ENCODE measurements at regions not wholly inside any gene's neighbourhood (a gene's known extent, or its start where the extent isn't known, plus 50 kb on each side); places are given as distances from the start of the nearest gene placed in this dataset.
"Not testable (repeated sequence)": the region's sequence is repeated elsewhere in the genome, so short reads cannot be mapped to it uniquely, and the experiment has no call there.

GRCh38 chr4:73329300-73329699, 70.7 kb upstream of the ANKRD17 start:
- DNase-seq: no peak
- H3K4me3 Mint-ChIP-seq: no peak overlapping the region
- H3K4me1 Mint-ChIP-seq: no peaks in the 10 kb centered on the region
- H3K36me3 ChIP-seq (ENCODE audit: insufficient read depth, low read length): no peaks in the 10 kb centered on the region
- H3K4me3 ChIP-seq (ENCODE audit: low read length): no peak overlapping the region
- ChIA-PET CTCF (no interaction called here), POLR2A (no interaction called here)
- no peaks in the 10 kb centered on the region for H3K27me3 ChIP-seq (ENCODE audit: insufficient read depth, low read length, poor library complexity, severe bottlenecking)
- peaks cover 0 to 3% (median 0%) of the 10 kb centered on the region in 3 donors for H3K36me3 Mint-ChIP-seq
- peaks cover 2 to 18% (median 9%) of the 10 kb centered on the region in 5 donors for H3K9me3 Mint-ChIP-seq
- H3K4me1 ChIP-seq (ENCODE audit: insufficient read depth, low read length): no peaks in the 10 kb centered on the region
- no peaks in the 10 kb centered on the region for H3K9me3 ChIP-seq (ENCODE audit: low read length)
- H3K27ac Mint-ChIP-seq: no peak overlapping the region
- H3K27ac ChIP-seq (ENCODE audit: low read depth, low read length): no peak overlapping the region
- peaks cover 3 to 8% of the 10 kb centered on the region in 2 donors for H3K27me3 Mint-ChIP-seq

- H3K4me1 Mint-ChIP-seq; POLR2A ChIA-PET; CTCF ChIA-PET; H3K27ac ChIP-seq (ENCODE audit: low read depth, low read length); H3K27me3 ChIP-seq (ENCODE audit: insufficient read depth, low read length, poor library complexity, severe bottlenecking); H3K27me3 Mint-ChIP-seq; H3K36me3 ChIP-seq (ENCODE audit: insufficient read depth, low read length); H3K36me3 Mint-ChIP-seq; H3K4me1 ChIP-seq (ENCODE audit: insufficient read depth, low read length); H3K9me3 ChIP-seq (ENCODE audit: low read length); H3K27ac Mint-ChIP-seq; DNase-seq; H3K4me3 ChIP-seq (ENCODE audit: low read length); H3K4me3 Mint-ChIP-seq: not testable (repeated sequence)
- H3K9me3 Mint-ChIP-seq: peaks cover 15 to 44% (median 29%) of the 10 kb centered on the region in 5 donors
Observed at GRCh38 chr4:73325776-73326175, 67.2 kb upstream of the ANKRD17 start.

- Histone ChIP-seq H3K4me1 (ENCODE audit: insufficient read depth, low read length) (no peaks in the 10 kb centered on the region), H3K9me3 (ENCODE audit: low read length) (no peaks in the 10 kb centered on the region), H3K36me3 (ENCODE audit: insufficient read depth, low read length) (no peaks in the 10 kb centered on the region), H3K4me3 (ENCODE audit: low read length) (no peak overlapping the region), H3K27ac (ENCODE audit: low read depth, low read length) (no peak overlapping the region), H3K27me3 (ENCODE audit: insufficient read depth, low read length, poor library complexity, severe bottlenecking) (no peaks in the 10 kb centered on the region)
- Mint-ChIP-seq H3K4me1 (no peaks in the 10 kb centered on the region), H3K27ac (no peak overlapping the region), H3K9me3 (peaks cover 4 to 30% (median 23%) of the 10 kb centered on the region in 5 donors), H3K36me3 (peaks cover 0 to 9% (median 2%) of the 10 kb centered on the region in 3 donors), H3K4me3 (no peak overlapping the region), H3K27me3 (peaks cover 3 to 7% of the 10 kb centered on the region in 2 donors)
- ChIA-PET POLR2A (no interaction called here), CTCF (no interaction called here)
- DNase-seq: no peak
Observed at GRCh38 chr4:73317092-73317491, 58.5 kb upstream of the ANKRD17 start.

DNA sequence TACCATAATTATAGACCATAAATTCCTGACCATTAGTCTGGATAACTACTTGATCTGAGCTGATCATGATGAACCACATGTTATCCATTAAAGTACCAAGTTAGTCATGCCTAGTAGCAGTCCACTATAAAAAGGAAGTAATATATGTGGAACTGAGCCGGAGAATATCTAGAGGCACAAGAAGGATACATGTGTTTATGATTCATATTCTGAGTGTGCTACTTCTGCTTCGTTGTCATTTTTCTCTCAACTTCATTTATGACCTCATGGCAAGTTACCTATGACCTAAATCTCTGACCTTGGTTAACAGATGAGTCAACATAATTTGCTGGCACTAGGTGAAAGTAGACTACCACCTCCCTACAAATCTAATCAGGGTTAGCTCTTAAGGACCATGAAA, 56.5 kb upstream of the ANKRD17 start:
- POLR2A ChIA-PET: no interaction called here
- H3K4me1 ChIP-seq (ENCODE audit: insufficient read depth, low read length): no peaks in the 10 kb centered on the region
- H3K27ac ChIP-seq (ENCODE audit: low read depth, low read length): no peak overlapping the region
- no peak overlapping the region for H3K4me3 ChIP-seq (ENCODE audit: low read length)
- H3K36me3 ChIP-seq (ENCODE audit: insufficient read depth, low read length): no peaks in the 10 kb centered on the region
- H3K27me3 ChIP-seq (ENCODE audit: insufficient read depth, low read length, poor library complexity, severe bottlenecking): no peaks in the 10 kb centered on the region
- H3K27me3 Mint-ChIP-seq: peaks cover 3 to 7% of the 10 kb centered on the region in 2 donors
- no peaks in the 10 kb centered on the region for H3K9me3 ChIP-seq (ENCODE audit: low read length)
- peaks cover 0 to 12% (median 8%) of the 10 kb centered on the region in 5 donors for H3K9me3 Mint-ChIP-seq
- H3K4me3 Mint-ChIP-seq: no peak overlapping the region
- no peak overlapping the region for H3K27ac Mint-ChIP-seq
- no peak for DNase-seq
- H3K4me1 Mint-ChIP-seq: no peaks in the 10 kb centered on the region
- CTCF ChIA-PET: no interaction called here
- H3K36me3 Mint-ChIP-seq: peaks cover 0 to 9% (median 0%) of the 10 kb centered on the region in 3 donors

DNA sequence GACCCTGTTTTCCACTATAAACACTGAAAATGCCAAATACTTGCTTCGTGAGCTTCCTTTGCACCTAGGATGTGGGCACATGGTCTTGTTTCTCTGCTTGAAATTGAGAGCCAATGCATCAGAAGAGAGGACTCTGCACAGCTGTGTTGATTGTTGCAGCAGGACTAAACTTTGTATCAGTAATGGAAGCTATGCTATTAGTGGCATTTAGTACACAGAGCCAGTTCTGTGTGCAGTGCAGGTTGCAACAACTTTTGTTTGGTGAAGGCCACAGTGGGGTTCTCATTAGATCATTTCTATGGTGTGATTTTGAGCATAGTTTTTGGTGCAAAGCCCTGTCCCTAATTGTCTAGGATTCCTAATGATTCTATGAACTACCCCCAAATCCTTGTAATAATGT, 54.4 kb upstream of the ANKRD17 start:
- POLR2A ChIA-PET: no interaction called here
- no peaks in the 10 kb centered on the region for H3K9me3 ChIP-seq (ENCODE audit: low read length)
- no peak overlapping the region for H3K27ac ChIP-seq (ENCODE audit: low read depth, low read length)
- no peak overlapping the region for H3K4me3 Mint-ChIP-seq
- H3K27me3 ChIP-seq (ENCODE audit: insufficient read depth, low read length, poor library complexity, severe bottlenecking): no peaks in the 10 kb centered on the region
- no peak overlapping the region for H3K27ac Mint-ChIP-seq
- H3K4me1 ChIP-seq (ENCODE audit: insufficient read depth, low read length): no peaks in the 10 kb centered on the region
- H3K4me3 ChIP-seq (ENCODE audit: low read length): no peak overlapping the region
- no peak for DNase-seq
- peaks cover 0 to 2% (median 0%) of the 10 kb centered on the region in 5 donors for H3K9me3 Mint-ChIP-seq
- no peaks in the 10 kb centered on the region for H3K36me3 Mint-ChIP-seq
- CTCF ChIA-PET: no interaction called here
- peaks cover 3 to 4% of the 10 kb centered on the region in 2 donors for H3K27me3 Mint-ChIP-seq
- no peaks in the 10 kb centered on the region for H3K36me3 ChIP-seq (ENCODE audit: insufficient read depth, low read length)
- H3K4me1 Mint-ChIP-seq: no peaks in the 10 kb centered on the region

GRCh38 chr4:73311428-73311827, 52.8 kb upstream of the ANKRD17 start:
- no peaks in the 10 kb centered on the region for H3K4me1 ChIP-seq (ENCODE audit: insufficient read depth, low read length)
- DNase-seq: no peak
- no peaks in the 10 kb centered on the region for H3K27me3 ChIP-seq (ENCODE audit: insufficient read depth, low read length, poor library complexity, severe bottlenecking)
- ChIA-PET CTCF (no interaction called here), POLR2A (no interaction called here)
- no peaks in the 10 kb centered on the region for H3K36me3 Mint-ChIP-seq
- no peaks in the 10 kb centered on the region for H3K9me3 ChIP-seq (ENCODE audit: low read length)
- no peak overlapping the region for H3K27ac ChIP-seq (ENCODE audit: low read depth, low read length)
- H3K4me3 ChIP-seq (ENCODE audit: low read length): no peak overlapping the region
- H3K27ac Mint-ChIP-seq: no peak overlapping the region
- H3K27me3 Mint-ChIP-seq: peaks cover 3% of the 10 kb centered on the region in 2 donors
- H3K36me3 ChIP-seq (ENCODE audit: insufficient read depth, low read length): no peaks in the 10 kb centered on the region
- peaks cover 0 to 2% (median 0%) of the 10 kb centered on the region in 5 donors for H3K9me3 Mint-ChIP-seq
- no peak overlapping the region for H3K4me3 Mint-ChIP-seq
- no peaks in the 10 kb centered on the region for H3K4me1 Mint-ChIP-seq

DNA sequence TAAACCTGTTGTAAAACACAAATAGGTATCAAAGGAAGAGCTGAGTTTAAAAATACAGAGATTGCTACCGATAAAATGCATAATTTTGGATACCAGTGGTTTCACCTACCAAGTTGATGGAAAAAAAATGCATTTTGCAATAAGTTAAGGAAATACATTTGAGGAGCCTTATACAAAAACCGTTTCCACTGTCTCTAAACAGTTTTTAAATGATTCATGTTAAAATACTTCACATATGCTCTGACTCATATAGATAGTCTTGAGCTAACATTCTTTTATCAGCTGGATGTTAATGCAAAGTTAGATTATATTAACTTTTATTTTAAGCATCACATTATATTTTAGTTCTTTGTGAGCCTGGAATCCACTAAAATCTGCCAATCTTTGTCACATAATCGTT, 50.6 kb upstream of the ANKRD17 start:
- ChIA-PET POLR2A (no interaction called here), CTCF (no interaction called here)
- Histone ChIP-seq H3K9me3 (ENCODE audit: low read length) (no peaks in the 10 kb centered on the region), H3K4me3 (ENCODE audit: low read length) (no peak overlapping the region), H3K27me3 (ENCODE audit: insufficient read depth, low read length, poor library complexity, severe bottlenecking) (no peaks in the 10 kb centered on the region), H3K36me3 (ENCODE audit: insufficient read depth, low read length) (no peaks in the 10 kb centered on the region), H3K4me1 (ENCODE audit: insufficient read depth, low read length) (no peaks in the 10 kb centered on the region), H3K27ac (ENCODE audit: low read depth, low read length) (no peak overlapping the region)
- Mint-ChIP-seq H3K4me1 (no peaks in the 10 kb centered on the region), H3K9me3 (no peaks in the 10 kb centered on the region), H3K27me3 (peaks cover under 1 to 3% of the 10 kb centered on the region in 2 donors), H3K27ac (no peak overlapping the region), H3K36me3 (no peaks in the 10 kb centered on the region), H3K4me3 (no peak overlapping the region)
- DNase-seq: no peak
